ENCODE measurements at regions not wholly inside any gene's neighbourhood (a gene's known extent, or its start where the extent isn't known, plus 50 kb on each side); places are given as distances from the start of the nearest gene placed in this dataset.

GRCh38 chr10:104521901-104522694 lies 119.0 kb upstream of the SORCS3 start:
- no peak overlapping the region for H3K27ac ChIP-seq
- no peak overlapping the region for H3K4me3 ChIP-seq
- TF ChIP-seq CTCF (conservative IDR thresholded peaks at IDR 0.05): no peak
- no peak for TF ChIP-seq EZH2 (IDR thresholded peaks at IDR 0.05; ENCODE audit: low read depth)
- no peaks in the 10 kb centered on the region for H3K9me3 ChIP-seq (ENCODE audit: insufficient read depth, low read depth)
- H3F3A ChIP-seq (ENCODE audit: insufficient read depth, low read depth): no peaks in the 10 kb centered on the region
- no peaks in the 10 kb centered on the region for H3K4me1 ChIP-seq (replicated peaks; ENCODE audit: insufficient read depth)
- no peaks in the 10 kb centered on the region for H4K20me1 ChIP-seq (ENCODE audit: insufficient read depth)
- no peak for DNase-seq
- no peaks in the 10 kb centered on the region for H3K79me2 ChIP-seq (ENCODE audit: low read depth)
- no peaks in the 10 kb centered on the region; the same call in 1 of the 2 replicates for H3K27me3 ChIP-seq (ENCODE audit: insufficient read depth, low read depth)
- H3K9me2 ChIP-seq (ENCODE audit: insufficient read depth): no peaks in the 10 kb centered on the region
- ChIA-PET CTCF (no interaction called here), POLR2A (ENCODE audit: unreplicated experiment) (no interaction called here)
- H2AFZ ChIP-seq: no peak overlapping the region
- no TSS peak for BruUV-seq (replicated peaks)
- H3K36me3 ChIP-seq (ENCODE audit: low read depth): no peaks in the 10 kb centered on the region
- intact Hi-C loops (cut with micrococcal nuclease; ENCODE audit: unreplicated experiment): no loop called here
- no peak overlapping the region for H3K4me2 ChIP-seq

- no peak for DNase-seq
- H3K27ac ChIP-seq: no peak overlapping the region
- H4K20me1 ChIP-seq (ENCODE audit: insufficient read depth): no peaks in the 10 kb centered on the region
- H3K79me2 ChIP-seq (ENCODE audit: low read depth): no peaks in the 10 kb centered on the region
- CTCF ChIA-PET: no interaction called here
- H3F3A ChIP-seq (ENCODE audit: insufficient read depth, low read depth): no peaks in the 10 kb centered on the region
- H3K4me2 ChIP-seq: no peak overlapping the region
- no TSS peak for BruUV-seq (replicated peaks)
- no peaks in the 10 kb centered on the region for H3K9me2 ChIP-seq (ENCODE audit: insufficient read depth)
- no peaks in the 10 kb centered on the region for H3K9me3 ChIP-seq (ENCODE audit: insufficient read depth, low read depth)
- H3K4me3 ChIP-seq: no peak overlapping the region
- no peaks in the 10 kb centered on the region for H3K4me1 ChIP-seq (replicated peaks; ENCODE audit: insufficient read depth)
- H3K27me3 ChIP-seq (ENCODE audit: insufficient read depth, low read depth): no peaks in the 10 kb centered on the region; the same call in 1 of the 2 replicates
- no peaks in the 10 kb centered on the region for H3K36me3 ChIP-seq (ENCODE audit: low read depth)
- intact Hi-C loops (cut with micrococcal nuclease; ENCODE audit: unreplicated experiment): no loop called here
- POLR2A ChIA-PET (ENCODE audit: unreplicated experiment): no interaction called here
- no peak overlapping the region for H2AFZ ChIP-seq
- TF ChIP-seq EZH2 (IDR thresholded peaks at IDR 0.05; ENCODE audit: low read depth) (no peak), CTCF (conservative IDR thresholded peaks at IDR 0.05) (no peak)
Observed at GRCh38 chr10:104526188-104526587, 114.9 kb upstream of the SORCS3 start.

GRCh38 chr10:104527013-104527412 lies 114.1 kb upstream of the SORCS3 start:
- no peaks in the 10 kb centered on the region for H3F3A ChIP-seq (ENCODE audit: insufficient read depth, low read depth)
- H3K27me3 ChIP-seq (ENCODE audit: insufficient read depth, low read depth): no peaks in the 10 kb centered on the region; the same call in 1 of the 2 replicates
- no peak overlapping the region for H3K4me3 ChIP-seq
- no peak overlapping the region for H3K4me2 ChIP-seq
- H3K79me2 ChIP-seq (ENCODE audit: low read depth): no peaks in the 10 kb centered on the region
- H4K20me1 ChIP-seq (ENCODE audit: insufficient read depth): no peaks in the 10 kb centered on the region
- intact Hi-C loops (cut with micrococcal nuclease; ENCODE audit: unreplicated experiment): no loop called here
- no peak for TF ChIP-seq EZH2 (IDR thresholded peaks at IDR 0.05; ENCODE audit: low read depth)
- no peak for TF ChIP-seq CTCF (conservative IDR thresholded peaks at IDR 0.05)
- no peaks in the 10 kb centered on the region for H3K36me3 ChIP-seq (ENCODE audit: low read depth)
- no peaks in the 10 kb centered on the region for H3K4me1 ChIP-seq (replicated peaks; ENCODE audit: insufficient read depth)
- H3K9me3 ChIP-seq (ENCODE audit: insufficient read depth, low read depth): no peaks in the 10 kb centered on the region
- POLR2A ChIA-PET (ENCODE audit: unreplicated experiment): no interaction called here
- H3K27ac ChIP-seq: no peak overlapping the region
- no peak overlapping the region for H2AFZ ChIP-seq
- no TSS peak for BruUV-seq (replicated peaks)
- no peak for DNase-seq
- no peaks in the 10 kb centered on the region for H3K9me2 ChIP-seq (ENCODE audit: insufficient read depth)
- CTCF ChIA-PET: no interaction called here

Data from PC-9 (cell line).